ENCODE measurements at regions not wholly inside any gene's neighbourhood (a gene's known extent, or its start where the extent isn't known, plus 50 kb on each side); places are given as distances from the start of the nearest gene placed in this dataset.

GRCh38 chr5:120141076-120141475, 323.0 kb upstream of the PRR16 start (continued):
- TF ChIP-seq ARID4B (CRISPR knock-in tag; IDR thresholded peaks at IDR 0.05) (no peak), E2F8 (IDR thresholded peaks at IDR 0.05; ENCODE audit: low read depth, partially characterized antibody) (no peak), RBM14 (IDR thresholded peaks at IDR 0.05; ENCODE audit: borderline replicate concordance, insufficient read depth, low read depth, low read length) (no peak), MTA2 (IDR thresholded peaks at IDR 0.05; ENCODE audit: low read depth) (no peak), ZNF695 (CRISPR knock-in tag; IDR thresholded peaks at IDR 0.05) (no peak)

Data from K562 (cell line).